ENCODE measurements at regions not wholly inside any gene's neighbourhood (a gene's known extent, or its start where the extent isn't known, plus 50 kb on each side); places are given as distances from the start of the nearest gene placed in this dataset.

GRCh38 chr5:155794795-155795194 is 532.2 kb upstream of the SGCD start:
- DNase-seq (ENCODE audit: low read depth in 1 of 2, low spot score in 2 of 2) (no peak), FAIRE-seq (no peak)
- no peak overlapping the region for H2BK12ac ChIP-seq (ENCODE audit: low read depth, low read length)
- TF ChIP-seq POLR2A (IDR thresholded peaks at IDR 0.05; ENCODE audit: control extremely low read depth in 1 of 2, low read depth in 2 of 2, low read length in 2 of 2) (no peak), NANOG (IDR thresholded peaks at IDR 0.05; ENCODE audit: insufficient read depth, low read depth, low read length, poor library complexity, severe bottlenecking) (no peak), JUN (IDR thresholded peaks at IDR 0.05; ENCODE audit: low read depth, low read length) (no peak), KDM5A (IDR thresholded peaks at IDR 0.05; ENCODE audit: low read length) (no peak), SRF (IDR thresholded peaks at IDR 0.05; ENCODE audit: low read depth, low read length) (no peak), CHD1 (IDR thresholded peaks at IDR 0.05; ENCODE audit: low read depth, low read length) (no peak), BACH1 (IDR thresholded peaks at IDR 0.05; ENCODE audit: low read length) (no peak), TEAD4 (IDR thresholded peaks at IDR 0.05; ENCODE audit: low read depth, low read length) (no peak), KDM4A (IDR thresholded peaks at IDR 0.05; ENCODE audit: low read depth, low read length, severe bottlenecking) (no peak), CTCF (IDR thresholded peaks at IDR 0.05; ENCODE audit: control extremely low read depth in 1 of 3, insufficient read depth in 1 of 3, low read depth in 1 of 3, low read length in 3 of 3) (no peak), SP2 (IDR thresholded peaks at IDR 0.05; ENCODE audit: low read length) (no peak), SUZ12 (IDR thresholded peaks at IDR 0.05; ENCODE audit: low read length) (no peak), MAX (IDR thresholded peaks at IDR 0.05) (no peak), ATF3 (IDR thresholded peaks at IDR 0.05; ENCODE audit: insufficient read depth, low read depth, low read length) (no peak)

More at GRCh38 chr5:155794795-155795194, 532.2 kb upstream of the SGCD start:
- Histone ChIP-seq H2AK5ac (ENCODE audit: low read depth, low read length) (no peak overlapping the region), H4K8ac (ENCODE audit: extremely low read depth, insufficient read depth, low read length) (no peak overlapping the region), H3K23me2 (ENCODE audit: low read depth, low read length) (no peaks in the 10 kb centered on the region), H3K9ac (replicated peaks in 1 of 4; ENCODE audit: extremely low read depth in 1 of 4, low read depth in 3 of 4, low read length in 3 of 4) (no peak overlapping the region), H3K14ac (ENCODE audit: insufficient read length) (no peak overlapping the region), H3K79me1 (ENCODE audit: low read depth, low read length) (no peaks in the 10 kb centered on the region), H3K27me3 (replicated peaks in 1 of 4; ENCODE audit: control insufficient read depth in 3 of 4, extremely low read depth in 1 of 4, insufficient read depth in 3 of 4, low read length in 3 of 4) (no peaks in the 10 kb centered on the region), H3K4me3 (ENCODE audit: extremely low read depth in 1 of 4, insufficient read depth in 2 of 4, low read depth in 3 of 4, low read length in 4 of 4) (no peak overlapping the region), H2BK120ac (replicated peaks; ENCODE audit: low read depth, low read length) (no peak overlapping the region), H3K79me2 (ENCODE audit: control insufficient read depth in 1 of 2, insufficient read depth in 2 of 2, low read length in 2 of 2) (no peaks in the 10 kb centered on the region), H4K5ac (ENCODE audit: insufficient read length, low read depth, low read length) (no peak overlapping the region), H3K23ac (ENCODE audit: insufficient read length) (no peak overlapping the region), H3K18ac (ENCODE audit: extremely low read depth, low read length) (no peak overlapping the region), H2BK15ac (ENCODE audit: low read length) (no peak overlapping the region), H3K4me1 (replicated peaks in 1 of 4; ENCODE audit: control insufficient read depth in 3 of 4, insufficient read depth in 4 of 4, low read length in 3 of 4) (no peaks in the 10 kb centered on the region), H2BK5ac (ENCODE audit: low read depth, low read length) (no peak overlapping the region), H3K9me3 (ENCODE audit: insufficient read depth in 2 of 2, low read depth in 1 of 2, low read length in 1 of 2) (peaks cover 0 to 21% of the 10 kb centered on the region in 2 experiments; a peak in 2 of 4 replicates), H3K27ac (ENCODE audit: low read depth, low read length) (no peak overlapping the region), H3K4ac (replicated peaks; ENCODE audit: insufficient read length, low read depth, low read length) (no peak overlapping the region), H3K4me2 (ENCODE audit: insufficient read depth in 1 of 2, low read depth in 2 of 2, low read length in 2 of 2) (no peak overlapping the region), H2BK20ac (ENCODE audit: low read length) (no peak overlapping the region), H3K56ac (replicated peaks; ENCODE audit: insufficient read length, low read depth, low read length) (no peak overlapping the region), H2AFZ (ENCODE audit: low read length) (no peak overlapping the region), H3K36me3 (ENCODE audit: control insufficient read depth in 2 of 4, insufficient read depth in 4 of 4, low read length in 3 of 4) (no peaks in the 10 kb centered on the region; a peak in 1 of 8 replicates), H4K91ac (replicated peaks; ENCODE audit: insufficient read length, low read length) (no peak overlapping the region), H4K20me1 (replicated peaks in 1 of 2; ENCODE audit: control insufficient read depth in 1 of 2, insufficient read depth in 2 of 2, low read length in 2 of 2) (no peaks in the 10 kb centered on the region)
- POLR2A ChIA-PET (ENCODE audit: partially characterized antibody) = no interaction called here
- CTCF ChIA-PET (ENCODE audit: partially characterized antibody) = no interaction called here

Measured in H1 (cell line).